Right lobe of liver (tissue), 6 donors: ENCODE measurements at regions not wholly inside any gene's neighbourhood (a gene's known extent, or its start where the extent isn't known, plus 50 kb on each side); places are given as distances from the start of the nearest gene placed in this dataset.

Source experiments
- ATAC-seq, 4 donors: fragments of 200-7000 bp; cut with Tn5 transposase; one replicate each; pipeline ENCODE4 v1.9.1; 2020; ENCODE audit warnings: mild to moderate bottlenecking in 4 of 4, moderate library complexity in 4 of 4
- DNase-seq, 3 donors: peaks; one replicate each; pipeline ENCODE4 v3.0.0-alpha.2; 2020
- H3K27ac ChIP-seq, 3 donors: fragments of 200-600 bp; one replicate each; pipeline ENCODE4 v1.8.0; 2022
- H3K27me3 ChIP-seq, 2 donors: fragments of 200-600 bp; one replicate each; pipeline ENCODE4 v1.8.0; 2022
- H3K36me3 ChIP-seq, 4 donors: fragments of 200-600 bp; sonication (generic) in 1 of 4; one replicate each; pipeline versions ENCODE4 v1.5.1 to v1.8.0; 2017 to 2022; ENCODE audit warnings: control low read depth in 1 of 4
- H3K4me1 ChIP-seq, 4 donors: fragments of 200-600 bp; sonication (generic) in 1 of 4; one replicate each; pipeline versions ENCODE4 v1.5.1 to v1.8.0; 2017 to 2022; ENCODE audit warnings: control low read depth in 1 of 4
- H3K4me3 ChIP-seq, 3 donors: fragments of 200-600 bp; one replicate each; pipeline ENCODE4 v1.8.0; 2022
- H3K9me3 ChIP-seq, 4 donors: fragments of 200-600 bp; sonication (generic) in 1 of 4; one replicate each; pipeline versions ENCODE4 v1.5.1 to v1.8.0; 2017 to 2022; ENCODE audit warnings: control low read depth in 1 of 4
- POLR2A ChIP-seq: fragments of 450-650 bp; IDR thresholded peaks from one replicate; pipeline ENCODE4 v1.6.1; 2017; ENCODE audit warnings: antibody characterized with exemption, mild to moderate bottlenecking
- WGBS: methylation state at CpG from one replicate; pipeline ENCODE4 v1.1.6; 2018; ENCODE audit warnings: low coverage, low lambda C conversion rate; ENCODE audit not compliant: insufficient coverage; ENCODE audit errors: missing lambda C conversion rate; 5-methylcytosine and 5-hydroxymethylcytosine counted together
- intact Hi-C, 2 donors: fragments of 100-400 bp; cut with DNase I; formaldehyde crosslinking; loops; one replicate each; pipeline versions ENCODE4 v1.11.2 to v1.14.1; 2022
- TF ChIP-seq, protein P1 (sequence below), 4 donors: fragments of 200-600 bp in 3 of 4; fragments of 450-650 bp in 1 of 4; IDR thresholded peaks; one replicate each; pipeline versions ENCODE4 v1.5.1 to v1.8.0; 2016 to 2022; ENCODE audit warnings: antibody characterized with exemption in 4 of 4, mild to moderate bottlenecking in 2 of 4
- donor health status: DM: no; HTN: yes; CAD: no.
- donor health status: DM: no; HTN: no; CAD: no.
- donor health status: DM: no; HTN: no; CAD: no.
- donor health status: DM: no; HTN: yes; CAD: no.
- donor health status: DM: no; HTN: yes; CAD: no.

DNA sequence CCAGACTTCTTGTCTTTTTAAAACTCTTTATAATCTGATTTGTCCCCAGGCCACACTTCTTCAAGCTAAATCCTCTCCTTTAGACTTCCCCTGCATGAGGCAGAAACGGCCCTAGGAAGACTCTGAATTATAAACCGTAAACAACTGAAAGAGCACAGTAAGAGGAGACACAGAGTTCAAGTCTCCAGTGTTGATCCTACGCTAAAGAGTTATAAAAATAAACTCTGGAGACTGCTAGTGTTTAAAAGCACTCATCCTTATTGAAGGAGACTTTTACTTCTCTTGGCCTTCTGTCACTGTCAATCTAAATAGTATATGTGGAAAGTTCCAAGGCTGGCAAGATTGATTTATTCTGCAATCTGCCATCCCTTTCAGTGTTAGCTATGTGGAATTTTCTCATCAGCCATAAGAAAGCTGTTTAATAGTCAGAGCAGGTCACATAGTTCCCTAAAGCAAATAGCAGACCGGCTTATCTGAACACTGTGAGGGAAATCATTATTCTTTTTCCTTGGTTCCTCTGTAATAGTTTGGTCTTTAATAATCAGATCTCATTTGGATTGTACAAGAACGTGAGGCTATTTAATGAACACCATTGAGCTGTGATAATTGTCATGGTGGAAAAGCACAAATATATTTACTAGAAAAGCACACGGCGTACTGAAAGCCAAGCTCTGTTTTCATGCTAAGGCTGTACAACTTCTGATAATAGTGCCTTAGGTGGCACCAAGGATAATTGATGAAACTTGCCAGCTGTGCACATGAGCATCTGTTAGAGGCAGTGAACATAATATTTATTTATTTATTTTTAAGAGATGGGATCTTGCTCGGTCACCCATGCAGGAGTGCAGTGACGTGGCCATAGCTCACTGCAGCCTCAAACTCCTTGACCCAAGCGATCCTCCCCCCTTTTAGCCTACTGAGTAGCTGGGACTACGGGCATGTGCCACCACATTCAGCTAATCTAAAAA lies 157.7 kb downstream of the CEP135 start:
- ATAC-seq: no peak

DNA sequence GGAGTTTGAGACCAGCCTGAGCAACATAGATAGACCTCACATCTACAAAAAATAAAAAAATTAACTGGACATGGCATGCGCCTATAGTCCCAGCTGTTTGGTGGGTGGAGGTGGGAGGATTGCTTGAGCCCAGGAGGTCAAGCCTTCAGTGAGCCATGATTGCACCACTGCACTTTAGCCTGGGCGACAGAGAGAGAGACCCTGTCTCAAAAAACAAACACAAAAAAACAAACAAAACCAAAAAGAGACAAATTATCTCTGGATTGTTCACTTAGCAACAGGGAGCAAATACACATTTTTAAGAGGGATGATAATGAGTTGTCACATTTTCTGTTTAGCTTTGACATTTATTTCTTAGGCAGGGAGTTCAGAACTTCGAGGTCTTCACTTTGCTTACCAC lies 155.4 kb downstream of the CEP135 start:
- Histone ChIP-seq H3K36me3 (no peaks in the 10 kb centered on the region), H3K9me3 (no peaks in the 10 kb centered on the region), H3K27ac (no peak overlapping the region), H3K4me1 (no peaks in the 10 kb centered on the region), H3K4me3 (no peak overlapping the region), H3K27me3 (no peaks in the 10 kb centered on the region)
- intact Hi-C loops: no loop called here
- ATAC-seq (no peak), DNase-seq (no peak)
- no peak for TF ChIP-seq POLR2A
- TF ChIP-seq, protein P1, sequence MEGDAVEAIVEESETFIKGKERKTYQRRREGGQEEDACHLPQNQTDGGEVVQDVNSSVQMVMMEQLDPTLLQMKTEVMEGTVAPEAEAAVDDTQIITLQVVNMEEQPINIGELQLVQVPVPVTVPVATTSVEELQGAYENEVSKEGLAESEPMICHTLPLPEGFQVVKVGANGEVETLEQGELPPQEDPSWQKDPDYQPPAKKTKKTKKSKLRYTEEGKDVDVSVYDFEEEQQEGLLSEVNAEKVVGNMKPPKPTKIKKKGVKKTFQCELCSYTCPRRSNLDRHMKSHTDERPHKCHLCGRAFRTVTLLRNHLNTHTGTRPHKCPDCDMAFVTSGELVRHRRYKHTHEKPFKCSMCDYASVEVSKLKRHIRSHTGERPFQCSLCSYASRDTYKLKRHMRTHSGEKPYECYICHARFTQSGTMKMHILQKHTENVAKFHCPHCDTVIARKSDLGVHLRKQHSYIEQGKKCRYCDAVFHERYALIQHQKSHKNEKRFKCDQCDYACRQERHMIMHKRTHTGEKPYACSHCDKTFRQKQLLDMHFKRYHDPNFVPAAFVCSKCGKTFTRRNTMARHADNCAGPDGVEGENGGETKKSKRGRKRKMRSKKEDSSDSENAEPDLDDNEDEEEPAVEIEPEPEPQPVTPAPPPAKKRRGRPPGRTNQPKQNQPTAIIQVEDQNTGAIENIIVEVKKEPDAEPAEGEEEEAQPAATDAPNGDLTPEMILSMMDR (IDR thresholded peaks at IDR 0.05): no peak
- 40% methylated on average over 2 of the region's 3 CpGs for WGBS

More for the DNA sequence above, 157.7 kb downstream of the CEP135 start:
- H3K27ac ChIP-seq: no peak overlapping the region
- TF ChIP-seq, protein P1 (IDR thresholded peaks at IDR 0.05): no peak
- no peak for TF ChIP-seq POLR2A
- H3K9me3 ChIP-seq: no peaks in the 10 kb centered on the region
- no peak overlapping the region for H3K4me3 ChIP-seq
- no peak for DNase-seq
- H3K36me3 ChIP-seq: no peaks in the 10 kb centered on the region
- intact Hi-C loops: no loop called here
- 48% methylated on average over 9 of the region's 11 CpGs for WGBS
- H3K4me1 ChIP-seq: no peaks in the 10 kb centered on the region
- H3K27me3 ChIP-seq: no peaks in the 10 kb centered on the region

DNA sequence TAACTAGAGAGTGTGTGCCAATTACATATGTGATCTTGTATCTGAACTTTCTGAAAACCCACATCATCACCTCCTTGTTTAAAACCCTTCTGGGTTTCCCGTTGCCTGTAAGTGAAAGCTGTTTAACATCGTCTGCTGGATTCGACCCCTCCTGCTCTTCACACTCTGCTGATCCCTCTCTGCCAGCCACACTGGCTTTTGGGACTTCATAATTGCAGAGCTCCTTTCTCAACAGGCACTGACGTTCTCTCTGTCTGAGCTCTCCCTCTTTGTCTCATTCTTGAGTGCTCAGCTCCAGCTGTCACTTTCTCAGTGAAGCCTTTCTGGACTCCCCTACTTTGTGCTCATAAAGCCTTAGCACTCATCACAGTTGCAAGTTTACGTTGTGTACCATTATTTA lies 153.9 kb downstream of the CEP135 start:
- Histone ChIP-seq H3K27me3 (no peaks in the 10 kb centered on the region), H3K4me1 (no peaks in the 10 kb centered on the region), H3K36me3 (no peaks in the 10 kb centered on the region), H3K27ac (no peak overlapping the region), H3K4me3 (no peak overlapping the region), H3K9me3 (no peaks in the 10 kb centered on the region)
- no peak for ATAC-seq
- 40% methylated on average over 5 of the region's 5 CpGs for WGBS
- intact Hi-C loops: no loop called here
- no peak for DNase-seq
- TF ChIP-seq, protein P1 (IDR thresholded peaks at IDR 0.05): no peak
- no peak for TF ChIP-seq POLR2A

DNA sequence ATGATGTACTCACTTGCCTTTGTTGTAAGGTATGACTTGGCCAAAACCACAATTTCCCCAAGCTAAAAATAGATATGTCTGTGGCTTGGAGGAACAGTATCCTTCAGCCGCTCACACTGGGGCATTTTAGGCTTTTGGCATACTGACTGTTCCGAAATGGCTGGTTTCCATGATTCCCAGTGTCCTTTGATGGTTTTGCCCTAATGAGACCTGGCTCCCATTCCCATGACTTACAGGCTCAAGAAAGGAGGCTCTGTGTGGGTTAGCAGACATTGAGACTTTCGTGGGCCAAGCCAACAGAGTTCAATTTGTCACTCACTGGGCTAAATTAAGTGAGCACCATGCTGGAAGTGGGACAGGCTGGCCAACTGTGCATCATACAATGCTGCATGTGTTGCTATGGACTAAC lies 150.6 kb downstream of the CEP135 start:
- WGBS: no CpG with 5 or more reads among the region's 3 CpGs
- TF ChIP-seq, protein P1 (IDR thresholded peaks at IDR 0.05): no peak
- TF ChIP-seq POLR2A: no peak
- H3K27me3 ChIP-seq: no peaks in the 10 kb centered on the region
- intact Hi-C loops: no loop called here
- H3K9me3 ChIP-seq: no peaks in the 10 kb centered on the region
- H3K27ac ChIP-seq: no peak overlapping the region
- no peak for DNase-seq
- no peak for ATAC-seq
- H3K36me3 ChIP-seq: no peaks in the 10 kb centered on the region
- no peaks in the 10 kb centered on the region for H3K4me1 ChIP-seq
- H3K4me3 ChIP-seq: no peak overlapping the region
